ENCODE measurements at regions not wholly inside any gene's neighbourhood (a gene's known extent, or its start where the extent isn't known, plus 50 kb on each side); places are given as distances from the start of the nearest gene placed in this dataset.

GRCh38 chr1:172751683-172752082, 92.8 kb downstream of the FASLG start:
- ChIA-PET CTCF (no interaction called here), POLR2A (no interaction called here)
- DNase-seq (ENCODE audit: extremely low spot score) = no peak
- TF ChIP-seq CTCF (IDR thresholded peaks at IDR 0.05; ENCODE audit: control extremely low read depth, extremely low read depth, low read depth, missing control alignments) = no peak

- DNase-seq (ENCODE audit: extremely low spot score) = no peak
- no peak for TF ChIP-seq CTCF (IDR thresholded peaks at IDR 0.05; ENCODE audit: control extremely low read depth, extremely low read depth, low read depth, missing control alignments)
- POLR2A ChIA-PET = no interaction called here
- CTCF ChIA-PET = interaction anchor here (1.0 to 2.9 kb wide), 4 partner anchors 9 to 448 kb away, joined by 3 to 13 read pairs (median 5); no protein-coding TSS in a partner anchor
These were observed 95.1 kb downstream of the FASLG start for GRCh38 chr1:172753964-172754363.

- CTCF ChIA-PET = interaction anchor here (1.8 to 2.9 kb wide), 2 partner anchors 10 to 447 kb away, joined by 5 to 13 read pairs; no protein-coding TSS in a partner anchor
- DNase-seq (ENCODE audit: extremely low spot score) = no peak
- no peak for TF ChIP-seq CTCF (IDR thresholded peaks at IDR 0.05; ENCODE audit: control extremely low read depth, extremely low read depth, low read depth, missing control alignments)
- POLR2A ChIA-PET = no interaction called here
These were observed 95.7 kb downstream of the FASLG start for GRCh38 chr1:172754609-172755008.

- no peak for TF ChIP-seq CTCF (IDR thresholded peaks at IDR 0.05; ENCODE audit: control extremely low read depth, extremely low read depth, low read depth, missing control alignments)
- POLR2A ChIA-PET = no interaction called here
- CTCF ChIA-PET = interaction anchor here (0.7 to 2.9 kb wide), 5 partner anchors 10 to 448 kb away, joined by 3 to 13 read pairs (median 3); no protein-coding TSS in a partner anchor
- no peak for DNase-seq (ENCODE audit: extremely low spot score)
These were observed 96.2 kb downstream of the FASLG start for GRCh38 chr1:172755099-172755498.

- DNase-seq (ENCODE audit: extremely low spot score) = no peak
- TF ChIP-seq CTCF (IDR thresholded peaks at IDR 0.05; ENCODE audit: control extremely low read depth, extremely low read depth, low read depth, missing control alignments) = no peak
- ChIA-PET CTCF (interaction anchor here (0.7 to 2.9 kb wide), 5 partner anchors 11 to 447 kb away, joined by 3 to 13 read pairs (median 3); no protein-coding TSS in a partner anchor), POLR2A (no interaction called here)
These were observed 97.1 kb downstream of the FASLG start for GRCh38 chr1:172756024-172756423.

- ChIA-PET CTCF (interaction anchor here (0.6 to 1.9 kb wide), 4 partner anchors 13 to 39 kb away, joined by 3 to 5 read pairs (median 4); no protein-coding TSS in a partner anchor), POLR2A (no interaction called here)
These were observed 99.4 kb downstream of the FASLG start for GRCh38 chr1:172758259-172758658.

More at GRCh38 chr1:172758259-172758658, 99.4 kb downstream of the FASLG start:
- TF ChIP-seq CTCF (IDR thresholded peaks at IDR 0.05; ENCODE audit: control extremely low read depth, extremely low read depth, low read depth, missing control alignments) = no peak
- no peak for DNase-seq (ENCODE audit: extremely low spot score)

Data from GM10248 (cell line).